ENCODE measurements at regions not wholly inside any gene's neighbourhood (a gene's known extent, or its start where the extent isn't known, plus 50 kb on each side); places are given as distances from the start of the nearest gene placed in this dataset.

GRCh38 chr12:125458552-125459268 is 393.5 kb downstream of the AACS start:
- H3K27me3 Mint-ChIP-seq = peaks cover 5% of the 10 kb centered on the region
- intact Hi-C loops (cut with micrococcal nuclease) = no loop called here
- H3K4me1 Mint-ChIP-seq = no peaks in the 10 kb centered on the region
- ATAC-seq (ENCODE audit: low read depth) = no peak
- CTCF ChIA-PET = no interaction called here
- no peak overlapping the region for H3K27ac Mint-ChIP-seq
- no peaks in the 10 kb centered on the region for H3K36me3 Mint-ChIP-seq (ENCODE audit: low read depth)
- no peak for DNase-seq
- no peak overlapping the region for H3K4me3 Mint-ChIP-seq
- TF ChIP-seq, protein P1, sequence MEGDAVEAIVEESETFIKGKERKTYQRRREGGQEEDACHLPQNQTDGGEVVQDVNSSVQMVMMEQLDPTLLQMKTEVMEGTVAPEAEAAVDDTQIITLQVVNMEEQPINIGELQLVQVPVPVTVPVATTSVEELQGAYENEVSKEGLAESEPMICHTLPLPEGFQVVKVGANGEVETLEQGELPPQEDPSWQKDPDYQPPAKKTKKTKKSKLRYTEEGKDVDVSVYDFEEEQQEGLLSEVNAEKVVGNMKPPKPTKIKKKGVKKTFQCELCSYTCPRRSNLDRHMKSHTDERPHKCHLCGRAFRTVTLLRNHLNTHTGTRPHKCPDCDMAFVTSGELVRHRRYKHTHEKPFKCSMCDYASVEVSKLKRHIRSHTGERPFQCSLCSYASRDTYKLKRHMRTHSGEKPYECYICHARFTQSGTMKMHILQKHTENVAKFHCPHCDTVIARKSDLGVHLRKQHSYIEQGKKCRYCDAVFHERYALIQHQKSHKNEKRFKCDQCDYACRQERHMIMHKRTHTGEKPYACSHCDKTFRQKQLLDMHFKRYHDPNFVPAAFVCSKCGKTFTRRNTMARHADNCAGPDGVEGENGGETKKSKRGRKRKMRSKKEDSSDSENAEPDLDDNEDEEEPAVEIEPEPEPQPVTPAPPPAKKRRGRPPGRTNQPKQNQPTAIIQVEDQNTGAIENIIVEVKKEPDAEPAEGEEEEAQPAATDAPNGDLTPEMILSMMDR (IDR thresholded peaks at IDR 0.05) = no peak
- POLR2A ChIA-PET = no interaction called here
- H3K9me3 Mint-ChIP-seq = peaks cover 5% of the 10 kb centered on the region

DNA sequence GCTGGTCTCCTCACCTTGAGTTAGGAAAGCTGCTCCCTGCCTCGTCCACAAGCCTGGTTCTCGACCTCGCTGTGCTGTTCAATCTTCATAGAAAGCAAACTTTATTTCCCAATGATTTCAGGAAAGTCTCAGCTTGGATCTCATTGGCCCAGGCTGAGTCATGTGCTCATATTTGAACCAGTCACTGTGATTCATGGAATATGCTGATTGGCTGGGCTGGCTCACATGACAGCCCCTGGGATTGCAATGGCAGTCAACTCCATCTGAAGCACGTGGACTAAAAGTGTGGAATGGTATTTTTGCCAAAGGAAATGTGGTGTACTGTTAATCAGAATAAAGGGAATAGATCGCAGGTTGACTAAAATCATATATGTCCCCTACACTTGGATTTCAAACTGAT is 396.6 kb downstream of the AACS start:
- intact Hi-C loops (cut with micrococcal nuclease) = no loop called here
- POLR2A ChIA-PET = no interaction called here
- Mint-ChIP-seq H3K36me3 (ENCODE audit: low read depth) (no peaks in the 10 kb centered on the region), H3K4me1 (no peaks in the 10 kb centered on the region), H3K9me3 (peaks cover 6% of the 10 kb centered on the region), H3K27me3 (peaks cover 2% of the 10 kb centered on the region), H3K27ac (no peak overlapping the region), H3K4me3 (no peak overlapping the region)
- CTCF ChIA-PET = no interaction called here
- TF ChIP-seq, protein P1 (IDR thresholded peaks at IDR 0.05) = no peak
- DNase-seq (no peak), ATAC-seq (ENCODE audit: low read depth) (no peak)

DNA sequence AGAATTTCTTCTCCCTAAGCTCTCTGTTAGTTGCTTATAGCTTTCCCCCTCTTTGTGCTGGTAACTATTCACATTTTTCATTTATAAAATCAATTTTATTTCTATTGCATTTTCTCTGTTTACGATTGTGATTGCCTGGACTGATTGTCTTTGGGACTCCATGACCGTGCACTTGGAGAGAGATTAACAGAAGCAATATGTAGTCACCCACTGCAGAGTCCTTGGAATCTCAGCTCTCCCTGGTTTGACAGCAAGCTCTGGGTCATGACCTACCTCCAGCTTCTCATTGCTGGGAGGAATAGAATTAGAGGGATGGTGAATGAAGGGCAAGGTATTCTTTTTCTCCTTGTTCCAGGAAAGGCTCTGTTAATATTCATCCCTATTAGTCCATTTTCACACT is 398.2 kb downstream of the AACS start:
- Mint-ChIP-seq H3K36me3 (ENCODE audit: low read depth) (no peaks in the 10 kb centered on the region), H3K27me3 (no peaks in the 10 kb centered on the region), H3K4me1 (no peaks in the 10 kb centered on the region), H3K9me3 (peaks cover 6% of the 10 kb centered on the region), H3K27ac (no peak overlapping the region), H3K4me3 (no peak overlapping the region)
- ChIA-PET CTCF (no interaction called here), POLR2A (no interaction called here)
- intact Hi-C loops (cut with micrococcal nuclease) = no loop called here
- no peak for DNase-seq
- TF ChIP-seq, protein P1 (IDR thresholded peaks at IDR 0.05) = no peak
- no peak for ATAC-seq (ENCODE audit: low read depth)

DNA sequence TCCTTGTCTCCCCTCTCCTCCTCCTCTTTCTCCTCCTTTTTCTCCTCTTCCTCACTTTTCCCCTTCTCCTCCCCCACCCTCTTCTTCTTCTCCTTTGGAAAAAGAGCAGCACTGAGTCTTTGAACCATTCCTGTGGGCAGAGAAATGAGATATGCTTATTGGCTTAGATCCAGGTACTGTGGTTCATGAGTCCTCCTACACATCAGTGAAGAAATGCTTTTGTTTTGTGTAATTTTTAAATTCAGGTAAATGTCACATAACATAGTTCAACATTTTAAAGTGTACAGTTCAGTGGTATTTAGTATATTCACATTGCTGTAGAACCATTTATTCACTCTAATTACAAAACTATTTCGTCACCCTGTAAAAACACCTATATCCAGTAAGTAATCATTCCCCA is 402.1 kb downstream of the AACS start:
- TF ChIP-seq, protein P1 (IDR thresholded peaks at IDR 0.05) = no peak
- ATAC-seq (ENCODE audit: low read depth) (no peak), DNase-seq (no peak)
- no peak overlapping the region for H3K4me3 Mint-ChIP-seq
- ChIA-PET CTCF (no interaction called here), POLR2A (no interaction called here)
- H3K27ac Mint-ChIP-seq = no peak overlapping the region
- peaks cover 3% of the 10 kb centered on the region for H3K9me3 Mint-ChIP-seq
- H3K4me1 Mint-ChIP-seq = no peaks in the 10 kb centered on the region
- H3K27me3 Mint-ChIP-seq = no peaks in the 10 kb centered on the region
- intact Hi-C loops (cut with micrococcal nuclease) = no loop called here
- H3K36me3 Mint-ChIP-seq (ENCODE audit: low read depth) = no peaks in the 10 kb centered on the region

DNA sequence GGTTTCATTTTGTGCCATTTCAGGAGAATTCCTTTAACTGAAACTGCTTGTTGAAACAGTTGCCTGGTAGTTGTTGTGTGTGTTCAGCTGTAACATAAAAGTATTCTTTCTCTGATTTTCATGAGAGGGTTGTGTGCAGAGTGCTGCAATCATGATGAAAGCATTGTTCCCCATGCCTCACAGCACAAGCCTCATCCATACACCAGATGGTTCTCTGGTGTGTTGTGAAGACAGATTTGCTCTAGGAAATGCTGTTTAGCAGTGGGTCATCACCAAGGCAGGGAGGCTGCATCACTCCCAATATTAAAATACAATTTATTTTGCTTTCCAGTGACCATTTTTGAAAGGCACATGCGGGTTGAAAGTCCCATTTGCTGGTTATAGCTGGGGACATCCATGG is 404.4 kb downstream of the AACS start:
- no peaks in the 10 kb centered on the region for H3K9me3 Mint-ChIP-seq
- H3K4me1 Mint-ChIP-seq = no peaks in the 10 kb centered on the region
- H3K4me3 Mint-ChIP-seq = no peak overlapping the region
- no peaks in the 10 kb centered on the region for H3K36me3 Mint-ChIP-seq (ENCODE audit: low read depth)
- intact Hi-C loops (cut with micrococcal nuclease) = no loop called here
- H3K27me3 Mint-ChIP-seq = no peaks in the 10 kb centered on the region
- ATAC-seq (ENCODE audit: low read depth) = no peak
- no peak for DNase-seq
- POLR2A ChIA-PET = no interaction called here
- TF ChIP-seq, protein P1 (IDR thresholded peaks at IDR 0.05) = no peak
- CTCF ChIA-PET = no interaction called here
- H3K27ac Mint-ChIP-seq = no peak overlapping the region

All from activated B cell treated with CpG ODN at 0.5 μM for 24 hours (primary cell).